ENCODE measurements at regions not wholly inside any gene's neighbourhood (a gene's known extent, or its start where the extent isn't known, plus 50 kb on each side); places are given as distances from the start of the nearest gene placed in this dataset.

DNA sequence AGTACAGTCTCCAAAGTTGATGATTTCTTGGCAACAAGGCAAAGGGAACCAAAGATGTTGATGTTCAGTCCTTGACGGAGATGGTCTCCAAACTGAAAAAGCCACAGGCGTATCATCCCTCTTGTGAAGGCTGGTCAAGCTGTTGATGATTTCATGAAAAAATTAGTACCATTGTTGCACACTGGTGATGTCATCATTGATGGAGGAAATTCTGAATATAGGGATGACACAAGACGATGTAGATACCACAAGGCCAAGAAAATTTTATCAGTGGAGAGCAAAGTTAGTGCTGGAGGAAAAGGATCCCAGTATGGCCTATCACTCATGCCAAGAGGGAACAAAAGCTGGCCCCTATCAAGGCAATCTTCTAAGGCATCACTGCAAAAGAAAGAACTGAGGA is 88.7 kb upstream of the KRR1 start:
- H2BK120ac ChIP-seq (ENCODE audit: low read depth, low read length), result no peak overlapping the region
- no TSS peak for BruUV-seq (replicated peaks)
- no peak overlapping the region for H4K91ac ChIP-seq (ENCODE audit: insufficient read depth, low read depth, low read length)
- H2BK15ac ChIP-seq (ENCODE audit: low read depth, low read length), result no peak overlapping the region
- no peak overlapping the region for H3K4ac ChIP-seq (ENCODE audit: low read depth, low read length)
- TF ChIP-seq MAZ (IDR thresholded peaks at IDR 0.05; ENCODE audit: borderline replicate concordance, low read depth, low read length), result no peak
- TF ChIP-seq, protein P1, sequence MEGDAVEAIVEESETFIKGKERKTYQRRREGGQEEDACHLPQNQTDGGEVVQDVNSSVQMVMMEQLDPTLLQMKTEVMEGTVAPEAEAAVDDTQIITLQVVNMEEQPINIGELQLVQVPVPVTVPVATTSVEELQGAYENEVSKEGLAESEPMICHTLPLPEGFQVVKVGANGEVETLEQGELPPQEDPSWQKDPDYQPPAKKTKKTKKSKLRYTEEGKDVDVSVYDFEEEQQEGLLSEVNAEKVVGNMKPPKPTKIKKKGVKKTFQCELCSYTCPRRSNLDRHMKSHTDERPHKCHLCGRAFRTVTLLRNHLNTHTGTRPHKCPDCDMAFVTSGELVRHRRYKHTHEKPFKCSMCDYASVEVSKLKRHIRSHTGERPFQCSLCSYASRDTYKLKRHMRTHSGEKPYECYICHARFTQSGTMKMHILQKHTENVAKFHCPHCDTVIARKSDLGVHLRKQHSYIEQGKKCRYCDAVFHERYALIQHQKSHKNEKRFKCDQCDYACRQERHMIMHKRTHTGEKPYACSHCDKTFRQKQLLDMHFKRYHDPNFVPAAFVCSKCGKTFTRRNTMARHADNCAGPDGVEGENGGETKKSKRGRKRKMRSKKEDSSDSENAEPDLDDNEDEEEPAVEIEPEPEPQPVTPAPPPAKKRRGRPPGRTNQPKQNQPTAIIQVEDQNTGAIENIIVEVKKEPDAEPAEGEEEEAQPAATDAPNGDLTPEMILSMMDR (conservative IDR thresholded peaks at IDR 0.05; ENCODE audit: low read depth, low read length), result no peak
- no peak for TF ChIP-seq MXI1 (IDR thresholded peaks at IDR 0.05; ENCODE audit: borderline replicate concordance, low read depth, low read length)
- TF ChIP-seq, protein P2, sequence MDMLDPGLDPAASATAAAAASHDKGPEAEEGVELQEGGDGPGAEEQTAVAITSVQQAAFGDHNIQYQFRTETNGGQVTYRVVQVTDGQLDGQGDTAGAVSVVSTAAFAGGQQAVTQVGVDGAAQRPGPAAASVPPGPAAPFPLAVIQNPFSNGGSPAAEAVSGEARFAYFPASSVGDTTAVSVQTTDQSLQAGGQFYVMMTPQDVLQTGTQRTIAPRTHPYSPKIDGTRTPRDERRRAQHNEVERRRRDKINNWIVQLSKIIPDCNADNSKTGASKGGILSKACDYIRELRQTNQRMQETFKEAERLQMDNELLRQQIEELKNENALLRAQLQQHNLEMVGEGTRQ (IDR thresholded peaks at IDR 0.05; ENCODE audit: low read depth, low read length), result no peak
- TF ChIP-seq POLR2A (IDR thresholded peaks at IDR 0.05; ENCODE audit: low read depth, low read length), result no peak
- TF ChIP-seq NFE2L2 (IDR thresholded peaks at IDR 0.05; ENCODE audit: low read depth, low read length), result no peak
- DNase-seq, result no peak
- 100% methylated on average over 1 of the region's 3 CpGs; no CpG with 5 or more reads in 1 of the 2 experiments for WGBS, 2 experiments (ENCODE audit: extremely low coverage in 2 of 2, insufficient read length in 1 of 2)
- no peak overlapping the region for H2BK5ac ChIP-seq (ENCODE audit: low read depth, low read length, poor library complexity, severe bottlenecking)
- no peak overlapping the region for H4K8ac ChIP-seq (ENCODE audit: low read depth in 2 of 2, low read length in 2 of 2)
- H3K14ac ChIP-seq (replicated peaks; ENCODE audit: low read depth, low read length), result no peak overlapping the region
- H3K79me1 ChIP-seq (ENCODE audit: low read depth in 1 of 2, low read length in 2 of 2), result no peaks in the 10 kb centered on the region
- H3K36me3 ChIP-seq (ENCODE audit: control insufficient read depth, insufficient read depth, low read length), result no peaks in the 10 kb centered on the region
- dilution Hi-C loops (cut with HindIII; ENCODE audit: low sequenced_read_pairs, unreplicated experiment), result no loop called here
- H2AK9ac ChIP-seq (replicated peaks; ENCODE audit: low read depth, low read length, poor library complexity), result no peak overlapping the region
- no peak overlapping the region for H3K18ac ChIP-seq (ENCODE audit: low read depth, low read length)
- H3K27me3 ChIP-seq (ENCODE audit: control insufficient read depth, insufficient read depth, low read length), result no peaks in the 10 kb centered on the region
- no peak overlapping the region for H3K4me3 ChIP-seq (ENCODE audit: insufficient read depth, low read depth, low read length)
- no peak overlapping the region for H3K4me2 ChIP-seq (ENCODE audit: low read depth, low read length)
- H3K4me1 ChIP-seq (ENCODE audit: control insufficient read depth, insufficient read depth, low read length), result no peaks in the 10 kb centered on the region
- intact Hi-C loops (cut with micrococcal nuclease), result no loop called here
- ChIA-PET POLR2A (ENCODE audit: unreplicated experiment) (no interaction called here), CTCF (no interaction called here)
- ATAC-seq (ENCODE audit: low read depth), result no peak
- no peak overlapping the region for H2AK5ac ChIP-seq (ENCODE audit: low read depth, low read length)
- no peak overlapping the region for H2BK20ac ChIP-seq (ENCODE audit: low read depth, low read length)
- H3K9me1 ChIP-seq (ENCODE audit: insufficient read depth, low read length), result no peaks in the 10 kb centered on the region
- no peak overlapping the region for H3K27ac ChIP-seq (ENCODE audit: insufficient read depth, low read length)
- no peak overlapping the region for H3K56ac ChIP-seq (ENCODE audit: extremely low read depth, insufficient read depth, low read length)
- no peak overlapping the region for H3K23ac ChIP-seq (ENCODE audit: low read depth, low read length)
- no peaks in the 10 kb centered on the region for H4K20me1 ChIP-seq (ENCODE audit: insufficient read depth, low read length)
- no peak overlapping the region for H4K5ac ChIP-seq (ENCODE audit: low read depth, low read length)
- no peaks in the 10 kb centered on the region for H3K9me3 ChIP-seq (ENCODE audit: control insufficient read depth, insufficient read depth, low read length)
- H2AFZ ChIP-seq (replicated peaks; ENCODE audit: low read length, poor library complexity), result no peak overlapping the region
- H3K9ac ChIP-seq (ENCODE audit: low read depth, low read length), result no peak overlapping the region
- in situ Hi-C loops (cut with MboI; ENCODE audit: low sequenced_read_pairs), result no loop called here
